GM18519 (cell line): ENCODE measurements at regions not wholly inside any gene's neighbourhood (a gene's known extent, or its start where the extent isn't known, plus 50 kb on each side); places are given as distances from the start of the nearest gene placed in this dataset.

Source experiments
- ATAC-seq: cut with Tn5 transposase; IDR thresholded peaks from one replicate; pipeline ENCODE4 v1.9.1; 2021; ENCODE audit warnings: mild to moderate bottlenecking, moderate library complexity; ENCODE audit not compliant: unreplicated experiment, low FRiP score

DNA sequence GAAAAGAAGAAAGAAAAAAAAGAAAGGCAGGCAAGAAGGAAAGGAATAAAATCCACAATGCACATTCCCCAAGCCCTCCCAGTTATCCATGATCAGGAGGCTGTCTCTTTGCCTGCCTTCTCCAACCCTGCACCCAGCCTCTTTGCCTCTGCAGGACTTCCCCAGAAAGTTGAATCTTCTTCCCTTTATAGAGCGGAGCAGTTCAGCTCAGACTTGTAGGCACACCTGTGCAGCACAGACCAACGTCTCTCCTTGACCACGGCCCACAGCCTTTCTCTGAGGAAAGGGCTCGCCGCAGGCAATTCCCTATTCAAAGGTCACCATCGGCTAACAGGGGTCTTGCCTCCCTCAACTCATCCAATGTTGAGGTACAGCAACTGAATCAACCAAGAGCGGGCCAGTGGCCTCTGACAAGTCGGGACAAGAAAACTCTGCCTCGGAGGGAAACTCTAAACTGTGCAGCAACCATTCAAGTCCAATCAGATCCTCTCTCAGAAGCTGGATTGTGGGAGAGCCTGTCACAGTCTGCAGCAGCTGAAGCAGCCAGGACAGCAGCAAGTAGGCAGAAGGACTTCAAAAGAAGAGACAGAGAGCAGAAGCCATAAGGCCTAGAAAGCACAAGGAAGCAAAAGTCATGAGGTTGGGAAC lies 529.2 kb upstream of the JARID2 start:
- no peak for ATAC-seq

DNA sequence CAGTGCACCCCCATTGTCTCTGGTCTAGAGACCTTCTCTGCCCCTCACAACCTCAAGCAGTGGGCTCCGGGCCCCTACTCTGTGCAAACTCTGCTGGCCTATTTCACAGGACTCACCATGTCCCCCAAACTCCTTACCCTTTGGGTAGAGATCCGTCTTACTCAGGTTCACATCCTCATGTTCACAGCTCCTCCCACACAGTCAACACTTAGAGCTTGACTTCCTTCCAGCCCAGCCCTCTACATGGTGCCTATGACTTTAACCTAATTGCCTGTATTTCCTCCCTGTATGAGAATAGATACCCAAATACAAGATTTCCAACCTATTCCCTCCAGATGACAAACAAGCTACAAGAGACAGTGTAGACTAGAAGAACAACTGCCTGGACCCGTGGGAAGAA lies 528.6 kb upstream of the JARID2 start:
- ATAC-seq, result no peak

DNA sequence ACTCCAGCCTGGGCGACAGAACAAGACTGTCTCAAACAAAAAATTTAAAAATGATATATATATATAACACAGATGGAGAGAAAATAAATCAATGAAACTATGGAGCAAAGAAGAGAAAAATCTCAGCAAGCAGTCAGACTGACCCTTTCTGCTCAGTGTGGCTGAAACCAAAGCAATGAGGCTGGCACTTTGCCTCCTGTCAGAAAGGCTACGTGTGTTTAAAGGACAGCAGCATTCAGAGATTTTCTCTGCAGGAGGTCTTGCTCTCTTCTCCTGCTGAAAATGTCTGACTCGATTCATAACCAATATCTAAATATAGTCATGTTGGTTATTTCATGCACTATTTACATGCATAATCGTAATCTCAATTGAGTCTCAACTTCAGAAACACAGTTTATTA lies 527.0 kb upstream of the JARID2 start:
- ATAC-seq, result no peak

DNA sequence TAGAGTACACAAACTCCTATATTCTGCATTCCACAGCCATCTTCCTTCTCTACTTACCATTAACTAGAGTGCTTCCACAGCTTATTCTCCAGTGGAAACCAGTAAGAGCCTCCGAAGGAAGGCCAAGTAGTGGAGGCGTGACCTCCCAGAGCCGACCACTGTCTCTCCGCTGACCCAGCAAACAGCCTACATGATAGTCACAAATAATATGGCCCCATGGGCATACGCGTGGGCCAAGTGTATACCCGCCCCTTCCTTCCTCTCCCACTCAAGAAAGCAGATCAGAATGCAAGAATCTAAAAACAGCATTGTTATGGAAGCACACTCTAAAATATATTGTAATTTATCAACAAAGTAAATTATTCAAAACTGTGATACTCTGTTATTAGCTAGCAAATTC lies 526.6 kb upstream of the JARID2 start:
- no peak for ATAC-seq

DNA sequence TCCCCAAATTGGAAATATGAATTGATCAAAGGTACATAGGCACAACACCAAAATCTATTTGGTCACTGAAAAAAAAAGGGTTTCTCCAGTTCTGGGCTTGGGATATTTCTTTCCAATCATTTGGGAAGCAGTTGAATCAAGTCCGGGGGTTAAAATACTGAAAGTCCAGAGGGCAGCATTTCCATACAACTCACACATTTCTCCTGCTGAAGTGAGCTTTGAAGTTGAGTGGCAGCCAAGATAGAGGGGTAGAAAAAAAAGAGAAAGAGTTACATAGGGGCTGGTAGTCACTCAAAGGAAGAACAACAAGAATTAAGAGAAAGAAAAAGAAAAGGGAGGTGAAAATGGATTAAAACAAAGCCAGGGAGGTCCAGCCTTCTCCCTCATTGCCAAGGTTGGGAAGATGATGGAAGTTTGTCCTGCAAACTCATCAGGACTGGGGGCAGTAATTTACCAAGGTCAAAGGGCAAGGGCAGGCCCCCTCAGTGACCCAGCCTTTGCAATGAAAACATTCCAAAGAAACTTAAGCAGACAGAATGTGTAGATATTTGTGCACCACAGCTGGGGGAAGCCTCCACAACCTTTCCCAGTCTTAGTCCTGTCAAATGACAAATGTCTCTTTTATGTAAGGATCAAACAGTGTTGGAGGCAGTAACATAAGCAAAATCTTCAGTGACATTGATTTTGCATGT lies 525.3 kb upstream of the JARID2 start:
- ATAC-seq, result no peak

DNA sequence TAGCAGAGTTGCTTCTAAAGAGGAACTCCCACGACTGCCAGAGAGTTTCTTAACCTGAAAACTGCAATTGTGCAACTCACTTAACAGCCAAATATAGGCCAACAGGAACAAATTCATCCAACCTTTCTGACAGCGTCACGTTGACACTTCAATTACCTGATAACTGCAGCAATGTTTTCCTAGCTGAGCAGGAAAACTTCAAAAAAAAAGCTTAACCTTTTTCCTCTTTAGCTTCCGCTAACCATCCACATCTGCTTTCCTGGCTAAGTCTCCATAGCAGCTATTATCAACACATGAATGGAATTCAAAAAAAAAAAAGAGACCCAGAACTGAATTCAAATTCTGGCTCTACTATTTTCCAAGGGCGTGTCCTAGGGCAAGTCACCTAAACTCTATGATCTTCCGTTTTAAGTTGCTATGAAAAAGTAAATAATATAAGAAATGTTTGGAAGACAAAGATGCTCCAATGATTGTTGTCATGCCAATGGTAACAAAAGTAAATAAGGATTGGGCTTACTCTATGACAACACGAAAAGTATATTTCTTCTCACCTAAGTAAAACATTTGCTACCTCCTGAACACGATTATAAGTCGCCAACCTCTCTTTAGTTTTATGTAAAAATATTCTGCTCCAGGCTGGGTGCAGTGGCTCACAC lies 524.6 kb upstream of the JARID2 start:
- no peak for ATAC-seq

DNA sequence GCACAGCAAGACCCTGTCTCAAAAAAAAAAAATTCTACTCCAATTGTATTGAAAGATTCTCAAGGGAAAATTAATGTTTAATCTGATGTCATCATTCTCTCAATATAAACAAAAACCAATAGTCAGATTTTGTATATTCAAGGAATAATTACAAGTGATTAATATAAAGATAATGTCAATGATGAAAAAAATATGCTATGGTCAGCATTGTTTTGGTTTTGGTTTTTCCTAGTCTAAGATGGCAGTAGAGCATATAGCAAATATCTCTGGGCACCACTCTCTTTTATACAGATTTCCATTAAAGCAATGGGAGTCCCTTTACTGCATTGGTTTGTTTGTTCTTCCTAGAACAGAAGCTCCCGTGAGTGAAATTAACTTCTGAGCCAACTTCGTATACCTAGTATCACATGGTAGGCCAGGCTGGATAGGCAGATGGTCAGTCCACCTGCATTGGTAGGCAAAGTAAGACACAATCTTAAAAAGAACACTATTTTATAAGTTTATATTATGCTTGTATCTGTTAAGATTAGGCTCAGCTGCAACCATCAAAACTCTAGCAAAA lies 523.8 kb upstream of the JARID2 start:
- ATAC-seq, result no peak

DNA sequence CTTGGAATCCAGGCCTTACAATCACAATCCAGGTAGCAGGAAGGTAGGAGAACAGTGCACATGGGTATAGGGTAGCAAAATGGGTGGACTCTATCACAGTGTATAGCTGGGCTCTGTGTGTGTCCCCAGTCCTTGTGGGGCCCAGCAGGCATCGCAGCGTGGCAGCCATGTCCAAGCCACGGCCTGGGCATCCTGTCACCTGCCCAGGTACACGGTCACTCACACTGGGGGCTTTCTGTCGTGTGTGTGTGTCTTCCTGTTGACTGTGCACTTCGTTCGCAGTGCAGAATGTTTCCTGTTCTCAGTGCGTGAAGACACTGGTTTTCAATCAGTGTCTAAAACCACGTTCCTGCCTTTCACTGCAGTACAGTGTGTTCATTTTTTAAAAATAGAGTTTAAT lies 523.2 kb upstream of the JARID2 start:
- ATAC-seq, result no peak

DNA sequence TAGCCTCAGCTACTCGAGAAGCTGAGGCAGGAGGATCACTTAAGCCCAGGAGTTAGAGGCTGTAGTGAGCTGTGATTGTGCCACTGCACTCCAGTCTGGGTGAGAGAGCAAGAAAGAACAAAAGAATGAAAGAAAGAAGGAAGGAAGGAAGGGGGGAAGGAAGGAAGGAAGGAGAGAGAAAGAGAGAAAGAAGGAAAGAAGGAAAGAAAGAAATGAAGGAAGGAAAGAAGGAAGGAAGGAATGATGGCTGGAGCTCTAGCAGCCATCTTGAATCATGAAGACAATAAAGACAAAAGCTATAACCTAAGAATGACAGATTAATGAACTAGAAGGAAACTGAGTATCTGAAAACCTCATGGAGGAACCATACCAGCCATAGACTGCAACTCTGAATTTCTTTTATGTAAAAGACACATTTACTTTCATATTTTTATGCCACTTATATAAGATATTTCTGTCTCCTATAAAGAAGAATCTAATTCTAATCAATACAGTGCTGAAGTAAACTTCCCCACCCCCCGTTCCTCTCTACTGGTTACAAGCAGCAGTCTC lies 522.3 kb upstream of the JARID2 start:
- no peak for ATAC-seq

DNA sequence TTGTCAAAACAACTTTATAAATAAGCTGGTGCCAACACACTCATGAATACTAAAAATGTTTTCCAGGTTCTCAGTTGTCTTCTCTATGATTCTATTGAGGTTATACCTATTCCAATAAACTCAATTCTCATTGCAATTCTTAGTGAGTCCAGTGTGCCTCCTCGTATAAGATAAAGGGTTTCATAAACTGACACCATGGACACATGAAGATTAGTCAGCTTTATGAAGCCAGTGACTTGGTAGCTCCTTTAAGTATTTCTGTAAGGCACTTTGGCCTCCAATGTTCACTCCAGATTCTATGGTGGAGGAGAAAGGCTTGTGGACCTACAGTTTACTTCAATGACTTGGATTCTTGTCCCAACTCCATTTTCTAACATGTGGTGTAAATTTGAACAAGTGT lies 521.3 kb upstream of the JARID2 start:
- no peak for ATAC-seq

DNA sequence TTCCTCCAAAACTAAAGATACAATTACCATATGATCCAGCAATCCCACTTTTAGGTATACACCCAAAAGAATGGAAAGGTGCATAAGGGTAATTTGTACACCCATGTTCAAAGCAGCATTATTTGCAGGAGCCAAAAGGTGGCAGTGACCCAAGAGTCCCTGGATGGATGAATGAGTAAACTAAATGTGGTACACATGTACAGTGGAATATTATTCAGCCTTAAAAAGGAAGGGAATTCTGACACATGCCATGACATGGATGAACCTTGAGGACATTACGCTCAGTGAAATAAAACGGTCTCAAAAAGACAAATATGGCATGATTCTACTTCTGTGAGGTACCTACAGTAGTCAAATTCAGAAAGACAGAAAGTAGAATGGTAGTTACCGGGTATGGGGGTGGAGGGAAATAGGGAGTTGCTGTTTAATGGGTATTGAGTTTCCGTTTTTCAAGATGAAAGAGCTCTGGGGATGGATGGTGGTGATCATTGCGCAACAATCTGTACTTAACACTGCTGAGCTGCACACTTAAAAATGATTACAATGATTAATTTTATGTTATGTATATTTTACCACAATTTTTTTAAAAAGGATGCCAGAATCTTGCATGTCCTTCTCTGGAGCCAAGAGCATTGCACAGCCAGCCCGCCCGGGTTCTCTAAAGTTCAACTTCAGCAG lies 518.9 kb upstream of the JARID2 start:
- no peak for ATAC-seq

DNA sequence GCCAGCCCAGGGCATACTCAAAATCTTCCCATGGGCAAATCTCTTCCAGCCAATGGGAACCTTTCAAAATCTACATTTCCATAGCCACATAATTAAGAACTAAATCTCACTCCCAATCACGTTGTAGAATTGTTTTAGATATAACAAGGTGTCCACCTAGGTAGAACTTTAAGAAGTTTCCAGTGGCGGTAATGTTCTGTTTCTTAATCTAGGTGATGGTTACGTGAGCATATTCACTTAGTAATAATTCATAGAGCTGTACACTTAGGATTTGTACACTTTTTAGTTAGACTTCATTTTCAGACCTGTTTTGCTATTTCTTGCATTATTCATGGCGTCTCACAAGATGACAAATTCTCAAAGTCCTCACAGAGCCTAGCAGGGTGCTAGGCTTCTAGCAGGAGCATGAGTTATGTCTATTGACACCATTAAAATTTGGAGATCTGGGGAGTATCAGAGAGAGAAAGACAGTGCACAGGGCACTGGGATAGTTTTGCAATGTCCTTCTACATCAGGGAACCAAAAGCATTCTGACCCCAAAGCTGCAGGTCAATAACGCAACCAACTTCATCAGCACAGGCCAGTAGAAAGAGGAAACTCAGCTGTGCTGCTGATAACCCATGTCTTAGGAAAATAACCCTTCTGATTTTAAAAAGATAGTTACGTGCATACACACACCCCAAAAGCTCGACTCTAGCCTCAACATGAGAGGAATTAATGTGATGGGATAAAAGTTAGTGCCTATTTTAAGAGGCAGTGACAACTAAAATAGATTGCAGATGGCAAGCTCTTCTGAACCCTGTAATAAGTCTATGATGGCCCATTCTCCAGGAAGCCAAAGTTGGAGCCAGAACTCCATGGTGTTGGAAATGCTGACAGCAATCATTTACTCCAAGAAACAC lies 518.1 kb upstream of the JARID2 start:
- no peak for ATAC-seq

DNA sequence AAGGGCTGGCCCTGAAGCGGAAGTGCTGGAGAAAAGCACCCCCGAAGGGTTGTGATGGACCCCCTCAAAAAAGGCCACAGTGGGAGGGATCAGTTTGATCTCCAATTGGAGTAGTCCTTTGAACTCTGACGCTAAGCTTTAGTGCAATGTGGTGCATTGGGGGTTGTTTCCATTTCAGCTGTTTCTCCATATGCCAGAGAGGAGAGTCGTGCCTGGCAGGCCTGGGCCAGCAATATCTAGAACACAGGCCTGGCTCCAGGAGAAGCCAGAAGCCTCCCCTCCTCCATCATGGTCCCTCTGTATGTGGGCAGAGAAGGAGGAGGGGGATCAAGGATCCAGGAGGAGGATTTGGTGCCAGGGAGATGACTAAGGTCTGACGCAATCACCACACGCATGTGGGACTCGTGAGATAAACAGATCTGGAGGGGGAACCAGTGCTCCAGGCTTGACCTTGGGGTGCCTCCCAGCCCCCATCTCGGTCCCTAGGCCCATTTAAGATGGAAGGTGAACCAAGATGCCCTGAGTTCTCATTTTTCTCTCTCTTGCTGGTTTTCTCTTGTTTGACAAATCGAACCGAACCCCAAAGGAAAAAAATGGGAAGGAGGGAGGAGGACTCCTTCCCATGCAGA lies 517.4 kb upstream of the JARID2 start:
- no peak for ATAC-seq

DNA sequence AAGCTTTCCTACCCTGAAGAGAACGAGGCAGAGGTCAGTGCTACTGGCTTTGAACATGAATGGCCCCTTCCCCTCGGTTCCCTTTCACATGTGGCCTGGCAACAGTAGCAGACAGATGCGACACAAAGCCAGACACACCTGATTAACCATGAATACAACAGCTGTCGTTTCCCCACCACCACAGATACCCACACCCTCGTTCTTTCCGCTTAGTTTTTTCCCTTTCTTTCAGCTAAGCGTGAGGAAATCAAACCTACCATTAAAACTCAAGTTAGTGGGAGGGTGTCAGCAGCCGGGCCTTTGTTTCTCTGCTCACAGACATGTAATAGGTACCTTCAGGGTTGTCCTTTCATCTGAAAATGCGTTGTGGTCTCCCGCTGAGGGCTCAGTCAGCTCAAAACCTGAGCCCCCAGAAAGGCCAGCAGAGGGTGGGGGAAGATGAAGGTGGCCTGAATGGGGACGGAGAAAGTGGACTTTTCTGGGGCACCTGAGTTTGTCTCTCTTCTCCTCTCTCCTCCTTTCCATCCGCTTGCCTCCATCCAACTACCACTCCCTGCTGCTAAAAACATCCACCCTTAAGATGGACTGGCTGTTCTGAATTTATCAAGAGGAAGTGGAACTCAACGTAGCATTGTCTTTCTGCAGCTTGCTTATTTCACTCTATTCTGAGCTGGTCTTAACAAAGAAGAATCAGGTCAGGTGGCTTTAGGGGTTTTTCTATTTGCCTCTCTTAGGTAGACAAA lies 516.6 kb upstream of the JARID2 start:
- no peak for ATAC-seq

DNA sequence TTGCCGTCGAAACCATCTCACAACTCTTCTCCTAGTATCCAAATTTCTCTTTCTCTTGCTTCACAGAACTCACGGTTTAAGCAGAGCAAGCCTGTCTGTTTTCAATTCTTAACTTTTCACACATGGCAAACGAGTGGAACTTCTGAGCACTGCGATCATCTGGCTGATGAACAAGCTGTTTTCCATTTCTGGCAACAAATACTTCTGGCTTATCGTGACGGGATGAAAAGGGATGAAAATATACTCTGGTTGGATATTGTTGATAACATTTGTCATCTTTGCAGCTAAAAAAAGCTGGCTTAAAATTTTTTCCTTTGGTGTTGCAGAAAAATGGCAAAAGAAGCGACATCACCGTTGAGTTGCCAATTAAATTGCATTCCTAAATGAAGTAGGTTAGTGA lies 515.2 kb upstream of the JARID2 start:
- ATAC-seq, result no peak

DNA sequence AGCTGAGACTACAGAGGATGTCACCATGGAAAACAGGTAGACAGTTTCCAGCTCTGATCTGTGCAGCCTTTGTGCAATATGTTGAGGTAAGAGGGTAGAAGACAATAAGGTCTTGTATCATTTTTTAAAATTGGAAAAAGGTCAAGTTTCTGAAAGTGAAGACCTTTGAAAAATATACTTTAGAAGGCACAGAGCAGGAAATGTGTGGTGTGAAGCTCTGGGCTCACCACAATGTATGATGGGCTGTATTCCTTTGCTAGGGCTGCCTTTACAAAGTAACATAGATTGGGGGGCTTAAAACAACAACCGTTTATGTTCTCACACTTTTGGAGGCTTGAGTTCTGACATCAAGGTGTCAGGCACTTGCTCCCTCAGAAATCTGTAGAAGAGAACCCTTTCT lies 514.3 kb upstream of the JARID2 start:
- ATAC-seq, result no peak

DNA sequence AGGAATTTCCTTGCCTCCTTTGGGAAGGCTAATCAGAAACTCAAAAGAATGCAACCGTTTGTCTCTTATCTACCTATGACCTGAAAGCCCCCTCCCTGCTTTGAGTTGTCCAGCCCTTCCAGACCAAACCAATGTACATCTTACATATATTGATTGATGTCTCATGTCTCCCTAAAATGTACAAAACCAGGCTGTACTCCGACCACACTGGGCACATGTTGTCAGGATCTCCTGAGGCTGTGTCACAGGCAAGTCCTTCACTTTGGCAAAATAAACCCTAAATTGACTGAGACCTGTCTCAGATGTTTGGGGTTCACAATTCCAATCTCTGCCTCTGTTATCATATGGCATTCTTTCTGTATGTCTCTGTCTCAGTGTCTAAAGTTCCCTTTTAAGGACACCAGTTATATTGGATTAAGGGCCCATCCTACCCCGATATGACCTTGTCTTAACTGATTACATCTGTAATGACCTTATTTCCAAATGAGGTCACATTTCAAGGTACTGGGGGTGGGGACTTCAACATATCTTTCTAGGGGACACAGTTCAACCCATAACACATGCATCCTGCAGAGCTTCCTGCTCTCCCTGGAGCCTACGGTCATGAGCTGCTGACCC lies 513.5 kb upstream of the JARID2 start:
- ATAC-seq, result no peak
